GM13977 (cell line): ENCODE measurements at regions not wholly inside any gene's neighbourhood (a gene's known extent, or its start where the extent isn't known, plus 50 kb on each side); places are given as distances from the start of the nearest gene placed in this dataset.

Source experiments
- DNase-seq: peaks from one replicate; pipeline ENCODE4 v3.0.0; 2012; ENCODE audit warnings: low spot score
- CTCF ChIP-seq: IDR thresholded peaks from 2 replicates; pipeline ENCODE4 v1.5.1; 2012; ENCODE audit warnings: mild to moderate bottlenecking, control low read depth; ENCODE audit not compliant: insufficient read depth; ENCODE audit errors: extremely low read depth, missing control alignments
- in situ Hi-C: fragments of 300-500 bp; cut with MboI; formaldehyde crosslinking; loops from one replicate; pipeline ENCODE4 v1.12.0; 2022; ENCODE audit warnings: low sequenced_read_pairs, low pct_unique_long_range_greater_than_20kb, mixed read lengths, inconsistent platforms; ENCODE audit not compliant: unreplicated experiment

DNA sequence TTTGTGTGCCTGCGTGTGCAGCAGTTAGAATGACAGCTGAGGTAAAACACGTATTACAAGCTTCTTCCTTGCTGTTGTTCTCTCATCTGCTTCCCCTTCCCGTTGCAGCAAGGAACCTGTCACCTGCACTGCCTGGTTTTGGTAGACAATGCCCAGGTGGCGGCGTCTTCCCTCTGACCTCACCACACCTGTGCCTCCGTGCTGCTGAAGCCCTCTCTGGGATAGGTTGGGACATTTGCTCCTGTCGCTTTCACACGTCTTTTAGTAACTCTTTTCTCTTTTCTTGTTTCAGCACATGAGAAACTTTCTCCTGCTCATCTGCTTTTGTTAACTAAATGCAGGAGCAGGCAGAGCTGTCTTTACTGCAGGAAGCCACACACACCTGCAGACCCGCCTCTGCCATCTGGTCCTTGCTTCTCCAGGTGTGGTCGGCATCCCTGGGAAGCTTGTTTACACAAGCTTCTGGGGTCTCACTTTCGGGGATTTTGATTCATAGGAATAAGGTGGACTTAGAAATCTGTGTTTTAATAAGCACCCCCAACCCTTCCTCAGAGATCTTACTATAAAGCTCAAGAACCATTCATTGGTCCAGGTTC is 60.7 kb upstream of the EXOC6 start:
- TF ChIP-seq CTCF = no peak
- in situ Hi-C loops = no loop called here
- DNase-seq = no peak

GRCh38 chr10:92789067-92789466 is 59.3 kb upstream of the EXOC6 start:
- TF ChIP-seq CTCF = no peak
- no peak for DNase-seq
- in situ Hi-C loops = no loop called here

DNA sequence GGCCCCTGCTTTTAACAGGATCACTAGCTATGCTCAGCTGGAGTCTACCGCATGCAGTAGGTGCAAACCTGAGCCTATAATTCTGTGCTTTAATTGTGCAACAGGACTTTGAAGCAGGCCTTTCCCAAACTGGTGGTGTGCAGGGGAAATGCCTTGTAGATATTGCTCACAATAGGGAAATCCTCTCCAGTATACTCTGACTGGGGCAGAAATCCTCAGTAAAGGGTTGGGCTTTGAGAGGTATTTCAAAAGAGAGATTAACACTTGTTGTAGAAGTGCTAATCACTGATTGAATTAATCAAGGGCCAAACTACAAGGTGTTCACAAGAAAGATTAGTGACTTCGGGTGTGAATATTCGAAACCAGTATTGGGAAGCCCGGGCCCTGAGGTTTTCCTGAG is 58.5 kb upstream of the EXOC6 start:
- in situ Hi-C loops = no loop called here
- DNase-seq = no peak
- TF ChIP-seq CTCF = no peak

DNA sequence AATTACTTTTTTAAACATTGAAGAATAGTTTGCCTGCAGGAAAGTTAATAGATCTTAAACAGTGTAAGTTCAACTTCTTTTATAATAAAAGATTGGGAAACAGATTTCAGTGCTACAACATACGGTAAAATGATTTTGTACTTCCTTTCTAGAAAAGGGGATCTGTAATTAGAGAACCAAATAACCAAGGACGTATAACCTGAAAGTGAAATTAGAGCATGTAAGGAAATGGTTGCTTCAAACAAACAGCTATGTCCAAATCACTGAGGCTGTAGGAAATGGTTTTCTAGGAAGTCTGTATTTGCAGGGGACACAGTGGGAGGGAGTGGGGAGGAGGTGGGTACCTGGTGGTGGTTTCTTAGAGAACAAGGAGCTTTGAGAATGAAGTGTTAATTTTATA is 57.9 kb upstream of the EXOC6 start:
- DNase-seq = no peak
- in situ Hi-C loops = no loop called here
- TF ChIP-seq CTCF = no peak

GRCh38 chr10:92792661-92793060 is 55.7 kb upstream of the EXOC6 start:
- no peak for TF ChIP-seq CTCF
- in situ Hi-C loops = no loop called here
- DNase-seq = no peak
